Chondrocyte (in vitro differentiated cells): ENCODE measurements at regions not wholly inside any gene's neighbourhood (a gene's known extent, or its start where the extent isn't known, plus 50 kb on each side); places are given as distances from the start of the nearest gene placed in this dataset.

Experiments used
- DNase-seq: peaks from one replicate; pipeline ENCODE4 v3.0.0; 2021; ENCODE audit warnings: mixed read lengths, low spot score
- H3K27ac Mint-ChIP-seq: one replicate; pipeline ENCODE4 v1.8.0; 2021; ENCODE audit warnings: mild to moderate bottlenecking, moderate library complexity, mixed read lengths; ENCODE audit not compliant: unreplicated experiment
- H3K27me3 Mint-ChIP-seq: 2 replicates; pipeline ENCODE4 v1.8.0; 2021; ENCODE audit warnings: low read depth, mixed read lengths
- H3K36me3 Mint-ChIP-seq: 2 replicates; pipeline ENCODE4 v1.8.0; 2021; ENCODE audit warnings: low read depth, mixed read lengths
- H3K4me1 Mint-ChIP-seq: 2 replicates; pipeline ENCODE4 v1.8.0; 2021; ENCODE audit warnings: low read depth, mild to moderate bottlenecking, mixed read lengths
- H3K4me3 Mint-ChIP-seq: one replicate; pipeline ENCODE4 v1.8.0; 2021; ENCODE audit warnings: mild to moderate bottlenecking, moderate library complexity, mixed read lengths; ENCODE audit not compliant: unreplicated experiment
- H3K9me3 Mint-ChIP-seq: 2 replicates; pipeline ENCODE4 v1.8.0; 2021; ENCODE audit warnings: low read depth, mixed read lengths
- CTCF ChIP-seq: fragments of 200-600 bp; sonication (generic); IDR thresholded peaks from 2 replicates; pipeline ENCODE4 v1.5.0; 2021; ENCODE audit warnings: antibody characterized with exemption, mild to moderate bottlenecking, moderate library complexity

- Mint-ChIP-seq H3K9me3 (peaks cover 5% of the 10 kb centered on the region), H3K4me3 (no peak overlapping the region), H3K36me3 (no peaks in the 10 kb centered on the region), H3K27ac (no peak overlapping the region), H3K27me3 (peaks cover 34% of the 10 kb centered on the region), H3K4me1 (peaks cover 5% of the 10 kb centered on the region)
- no peak for TF ChIP-seq CTCF
- DNase-seq, result no peak
Observed at GRCh38 chr4:3866813-3867129, 100.6 kb downstream of the ADRA2C start.

GRCh38 chr4:3867403-3868100 lies 101.4 kb downstream of the ADRA2C start:
- H3K4me1 Mint-ChIP-seq, result peaks cover 5% of the 10 kb centered on the region
- H3K27me3 Mint-ChIP-seq, result peaks cover 41% of the 10 kb centered on the region
- no peak for TF ChIP-seq CTCF
- peaks cover 5% of the 10 kb centered on the region for H3K9me3 Mint-ChIP-seq
- no peak overlapping the region for H3K27ac Mint-ChIP-seq
- H3K4me3 Mint-ChIP-seq, result no peak overlapping the region
- DNase-seq, result peak; percentile 74
- no peaks in the 10 kb centered on the region for H3K36me3 Mint-ChIP-seq

GRCh38 chr4:3868211-3869173 lies 102.3 kb downstream of the ADRA2C start:
- DNase-seq, result peak; percentile 70
- Mint-ChIP-seq H3K27me3 (peaks cover 42% of the 10 kb centered on the region), H3K4me1 (peaks cover 5% of the 10 kb centered on the region), H3K9me3 (peaks cover 5% of the 10 kb centered on the region), H3K36me3 (no peaks in the 10 kb centered on the region), H3K27ac (no peak overlapping the region), H3K4me3 (no peak overlapping the region)
- TF ChIP-seq CTCF, result no peak

- no peak for DNase-seq
- TF ChIP-seq CTCF, result no peak
- Mint-ChIP-seq H3K27me3 (peaks cover 38% of the 10 kb centered on the region), H3K9me3 (peaks cover 5% of the 10 kb centered on the region), H3K27ac (no peak overlapping the region), H3K4me3 (no peak overlapping the region), H3K4me1 (peaks cover 5% of the 10 kb centered on the region), H3K36me3 (no peaks in the 10 kb centered on the region)
Observed at GRCh38 chr4:3869174-3869572, 103.0 kb downstream of the ADRA2C start.

- peaks cover 5% of the 10 kb centered on the region for H3K9me3 Mint-ChIP-seq
- no peak overlapping the region for H3K4me3 Mint-ChIP-seq
- peaks cover 43% of the 10 kb centered on the region for H3K27me3 Mint-ChIP-seq
- no peak overlapping the region for H3K27ac Mint-ChIP-seq
- no peaks in the 10 kb centered on the region for H3K36me3 Mint-ChIP-seq
- no peak for DNase-seq
- no peak for TF ChIP-seq CTCF
- peaks cover 5% of the 10 kb centered on the region for H3K4me1 Mint-ChIP-seq
Observed at GRCh38 chr4:3869661-3870566, 103.7 kb downstream of the ADRA2C start.
